SH-SY5Y (cell line): ENCODE measurements at regions not wholly inside any gene's neighbourhood (a gene's known extent, or its start where the extent isn't known, plus 50 kb on each side); places are given as distances from the start of the nearest gene placed in this dataset.

Experiments
- GATA2 ChIP-seq: IDR thresholded peaks from 2 replicates; pipeline ENCODE4 v1.6.1; 2011; ENCODE audit warnings: mild to moderate bottlenecking, low read depth, low read length
- GATA3 ChIP-seq: IDR thresholded peaks from 2 replicates; pipeline ENCODE4 v1.6.1; 2011; ENCODE audit warnings: low read depth, mild to moderate bottlenecking, low read length, moderate library complexity

- TF ChIP-seq GATA3 (no peak), GATA2 (no peak)
Measured at GRCh38 chr3:21955406-21955805, 204.4 kb upstream of the ZNF385D start.
